GM23248 (cell line): ENCODE measurements at regions not wholly inside any gene's neighbourhood (a gene's known extent, or its start where the extent isn't known, plus 50 kb on each side); places are given as distances from the start of the nearest gene placed in this dataset.

ENCODE experiments used
- DNase-seq: peaks from one replicate; pipeline ENCODE4 v3.0.0-alpha.2; 2015
- H2AFZ ChIP-seq: fragments of 200-600 bp; sonication (generic); 2 replicates; pipeline ENCODE4 v1.6.1; 2016; ENCODE audit warnings: antibody characterized with exemption
- H3F3A ChIP-seq: fragments of 200-600 bp; sonication (generic); 2 replicates; pipeline ENCODE4 v1.6.1; 2016; ENCODE audit warnings: mild to moderate bottlenecking, antibody characterized with exemption, mixed run types; ENCODE audit not compliant: insufficient read depth
- H3K27ac ChIP-seq: fragments of 200-600 bp; sonication (generic); 2 replicates; pipeline ENCODE4 v1.5.1; 2016; ENCODE audit warnings: mild to moderate bottlenecking
- H3K27me3 ChIP-seq: fragments of 200-600 bp; sonication (generic); replicated peaks from 2 replicates; pipeline ENCODE4 v1.6.1; 2016; ENCODE audit warnings: mild to moderate bottlenecking; ENCODE audit not compliant: insufficient read depth
- H3K36me3 ChIP-seq: fragments of 200-600 bp; sonication (generic); 2 replicates; pipeline ENCODE4 v1.6.1; 2016; ENCODE audit warnings: low read depth, mild to moderate bottlenecking
- H3K4me1 ChIP-seq: fragments of 200-600 bp; sonication (generic); 2 replicates; pipeline ENCODE4 v1.6.1; 2016; ENCODE audit warnings: mild to moderate bottlenecking; ENCODE audit not compliant: insufficient read depth
- H3K4me2 ChIP-seq: fragments of 200-600 bp; sonication (generic); one replicate; pipeline ENCODE4 v1.6.1; 2016; ENCODE audit warnings: mild to moderate bottlenecking; ENCODE audit not compliant: unreplicated experiment
- H3K4me3 ChIP-seq: fragments of 200-600 bp; sonication (generic); 2 replicates; pipeline ENCODE4 v1.5.1; 2016; ENCODE audit warnings: mild to moderate bottlenecking
- H3K79me2 ChIP-seq: fragments of 200-600 bp; sonication (generic); 2 replicates; pipeline ENCODE4 v1.6.1; 2016; ENCODE audit warnings: mild to moderate bottlenecking; ENCODE audit not compliant: insufficient read depth
- H3K9ac ChIP-seq: fragments of 200-600 bp; sonication (generic); 2 replicates; pipeline ENCODE4 v1.6.1; 2016; ENCODE audit warnings: mild to moderate bottlenecking
- H3K9me2 ChIP-seq: fragments of 200-600 bp; sonication (generic); 2 replicates; pipeline ENCODE4 v1.6.1; 2016; ENCODE audit warnings: mixed run types, mild to moderate bottlenecking, moderate library complexity; ENCODE audit not compliant: insufficient read depth
- H3K9me3 ChIP-seq: fragments of 200-600 bp; sonication (generic); one replicate; pipeline ENCODE4 v1.6.1; 2017; ENCODE audit warnings: low read depth
- H4K20me1 ChIP-seq: fragments of 200-600 bp; sonication (generic); 2 replicates; pipeline ENCODE4 v1.6.0; 2016; ENCODE audit not compliant: insufficient read depth
- EZH2 ChIP-seq: fragments of 200-600 bp; sonication (generic); IDR thresholded peaks from 2 replicates; pipeline ENCODE4 v1.6.1; 2018; ENCODE audit warnings: antibody characterized with exemption, mild to moderate bottlenecking; ENCODE audit not compliant: insufficient read depth, poor library complexity, severe bottlenecking
- EZH2phosphoT487 ChIP-seq: fragments of 200-600 bp; sonication (generic); IDR thresholded peaks from 2 replicates; pipeline ENCODE4 v1.6.1; 2018; ENCODE audit warnings: antibody characterized with exemption, moderate library complexity, mild to moderate bottlenecking, low read depth; ENCODE audit not compliant: insufficient read depth
- WGBS, 2 experiments: methylation state at CpG; one replicate each; pipeline ENCODE4 v1.1.6; 2015 to 2017; ENCODE audit warnings: low lambda C conversion rate in 2 of 2, low coverage in 1 of 2; ENCODE audit errors: missing lambda C conversion rate in 2 of 2; 5-methylcytosine and 5-hydroxymethylcytosine counted together
- in situ Hi-C: fragments of 300-500 bp; cut with MboI; formaldehyde crosslinking; loops from 2 replicates; pipeline ENCODE4 v1.15.0; 2020

DNA sequence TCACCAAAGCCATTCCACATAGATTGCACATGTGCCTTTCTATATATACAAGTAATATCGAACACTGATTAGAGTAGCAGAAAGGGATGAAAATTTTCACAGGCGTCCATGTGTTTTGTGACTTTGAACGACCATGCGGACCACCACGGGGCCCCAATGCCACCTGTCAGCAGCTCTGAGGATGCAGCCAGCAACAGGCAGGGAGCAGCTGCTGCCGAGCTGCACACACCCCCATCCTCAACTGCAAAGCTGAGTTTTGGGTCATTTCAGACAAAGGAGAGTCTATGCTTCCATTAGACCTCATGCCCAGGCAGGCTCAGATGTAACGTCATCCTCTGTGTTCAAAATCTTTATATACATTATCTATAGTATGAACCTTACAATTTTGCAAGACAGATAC lies 503.8 kb downstream of the IRX1 start:
- WGBS, 2 experiments, result 41 to 47% methylated on average over 7 of the region's 7 CpGs
- in situ Hi-C loops, result no loop called here

DNA sequence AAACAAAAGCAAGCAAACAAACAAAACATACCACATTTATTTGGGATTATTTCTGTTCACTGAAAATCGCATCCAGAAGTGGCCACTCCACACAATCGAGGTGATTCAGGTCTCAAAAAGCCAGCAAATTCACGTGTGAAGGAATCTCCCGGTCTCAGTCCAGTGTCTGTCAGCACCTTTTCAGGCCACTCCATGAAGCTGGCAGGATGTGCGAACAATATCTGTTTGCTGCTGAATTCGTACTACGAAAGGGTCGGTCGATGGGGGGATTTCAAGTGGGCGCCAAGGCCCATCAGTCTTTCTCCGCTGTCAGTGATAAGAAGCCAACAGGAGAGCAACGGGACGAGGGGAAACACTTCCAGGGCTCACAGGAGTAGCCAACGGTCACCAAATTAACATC lies 505.1 kb downstream of the IRX1 start:
- no peaks in the 10 kb centered on the region for H3F3A ChIP-seq
- H3K9ac ChIP-seq, result no peak overlapping the region
- no peaks in the 10 kb centered on the region for H3K9me2 ChIP-seq
- in situ Hi-C loops, result no loop called here
- no peak for TF ChIP-seq EZH2phosphoT487
- no peak for TF ChIP-seq EZH2
- H3K79me2 ChIP-seq, result no peaks in the 10 kb centered on the region
- H3K4me1 ChIP-seq, result no peaks in the 10 kb centered on the region
- WGBS, 2 experiments, result 60 to 63% methylated on average over 14 of the region's 14 CpGs
- H3K9me3 ChIP-seq, result no peaks in the 10 kb centered on the region
- H2AFZ ChIP-seq, result no peak overlapping the region
- no peak overlapping the region for H3K4me2 ChIP-seq
- H3K27me3 ChIP-seq, result no peaks in the 10 kb centered on the region
- H3K27ac ChIP-seq, result no peak overlapping the region
- DNase-seq, result no peak
- H3K36me3 ChIP-seq, result no peaks in the 10 kb centered on the region
- no peak overlapping the region for H3K4me3 ChIP-seq
- no peaks in the 10 kb centered on the region for H4K20me1 ChIP-seq

More for the DNA sequence above, 503.8 kb downstream of the IRX1 start:
- no peaks in the 10 kb centered on the region for H3K27me3 ChIP-seq
- no peaks in the 10 kb centered on the region for H3F3A ChIP-seq
- TF ChIP-seq EZH2phosphoT487 (no peak), EZH2 (no peak)
- H3K9ac ChIP-seq, result no peak overlapping the region
- no peak for DNase-seq
- H3K4me1 ChIP-seq, result no peaks in the 10 kb centered on the region
- H3K9me3 ChIP-seq, result no peaks in the 10 kb centered on the region
- no peak overlapping the region for H2AFZ ChIP-seq
- H3K4me3 ChIP-seq, result no peak overlapping the region
- no peak overlapping the region for H3K27ac ChIP-seq
- H3K9me2 ChIP-seq, result no peaks in the 10 kb centered on the region
- H3K36me3 ChIP-seq, result no peaks in the 10 kb centered on the region
- no peaks in the 10 kb centered on the region for H3K79me2 ChIP-seq
- no peak overlapping the region for H3K4me2 ChIP-seq
- no peaks in the 10 kb centered on the region for H4K20me1 ChIP-seq

DNA sequence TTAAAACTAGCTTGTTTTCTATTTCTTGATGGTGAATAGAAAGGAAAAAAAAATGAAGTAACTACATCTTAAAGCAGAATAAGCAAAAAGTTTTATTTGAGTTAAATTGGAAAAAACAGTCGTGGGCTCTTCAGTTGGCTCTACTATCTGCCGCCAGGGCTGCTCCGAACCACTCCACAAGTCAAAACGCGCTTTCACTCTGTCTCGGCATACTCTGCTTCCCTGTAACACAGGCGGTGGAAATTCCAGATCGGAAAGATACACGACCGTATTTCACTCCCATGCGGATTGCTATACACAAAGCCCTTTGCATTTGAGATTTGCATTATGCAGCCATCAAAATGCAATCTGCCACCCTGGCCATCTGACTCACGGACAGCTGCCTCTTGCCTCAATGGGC lies 505.6 kb downstream of the IRX1 start:
- 71 to 76% methylated on average over 12 of the region's 12 CpGs for WGBS, 2 experiments
- in situ Hi-C loops, result no loop called here

DNA sequence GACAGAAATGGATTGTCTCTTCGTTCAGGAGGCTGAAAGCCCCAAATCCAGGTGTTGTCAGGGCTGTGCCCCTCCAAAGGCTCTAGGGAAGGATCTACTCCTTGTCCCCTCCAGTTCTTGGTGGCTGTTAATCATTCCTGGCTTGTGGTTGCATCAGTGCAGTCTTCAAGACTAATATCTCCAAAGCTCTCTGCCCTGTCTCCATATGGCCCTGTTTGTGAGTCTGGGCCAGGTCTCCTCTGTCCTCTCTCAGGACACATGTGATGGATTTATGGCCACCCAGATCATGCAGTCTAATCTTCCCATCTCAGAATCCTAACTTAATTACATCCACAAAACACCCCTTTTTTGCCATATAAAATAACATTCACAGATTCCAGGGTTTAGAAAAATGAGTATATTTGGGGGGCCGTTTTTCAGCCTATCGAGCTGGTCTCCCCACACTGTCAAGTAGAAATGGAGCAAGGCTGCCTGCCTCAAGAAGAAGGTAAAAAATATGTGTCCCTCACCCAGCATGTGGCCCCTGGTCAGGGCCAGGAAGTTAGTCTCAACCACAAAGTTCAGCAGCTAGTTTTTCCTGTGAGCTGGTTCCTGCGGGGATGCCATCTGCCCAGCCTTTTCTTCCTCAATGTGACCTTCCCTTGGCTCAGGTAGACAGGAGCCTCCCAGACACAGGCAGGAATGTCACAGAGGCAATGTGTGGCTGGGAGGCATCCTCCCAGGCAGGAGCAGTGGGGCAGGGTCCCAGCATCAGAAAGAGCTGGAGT lies 509.4 kb downstream of the IRX1 start:
- Histone ChIP-seq H3K27me3 (no peaks in the 10 kb centered on the region), H3K9me2 (no peaks in the 10 kb centered on the region), H3K9ac (no peak overlapping the region), H3K36me3 (no peaks in the 10 kb centered on the region), H3K4me1 (no peaks in the 10 kb centered on the region), H3K4me2 (no peak overlapping the region), H3F3A (no peaks in the 10 kb centered on the region), H3K9me3 (peaks cover 4% of the 10 kb centered on the region), H2AFZ (no peak overlapping the region), H3K27ac (no peak overlapping the region), H3K79me2 (no peaks in the 10 kb centered on the region), H3K4me3 (no peak overlapping the region), H4K20me1 (no peaks in the 10 kb centered on the region)
- no peak for DNase-seq
- 27 to 37% methylated on average over 4 of the region's 4 CpGs for WGBS, 2 experiments
- no peak for TF ChIP-seq EZH2phosphoT487
- no peak for TF ChIP-seq EZH2
- in situ Hi-C loops, result no loop called here

More for the DNA sequence above, 505.6 kb downstream of the IRX1 start:
- Histone ChIP-seq H3F3A (no peaks in the 10 kb centered on the region), H4K20me1 (no peaks in the 10 kb centered on the region), H3K79me2 (no peaks in the 10 kb centered on the region), H3K9me3 (no peaks in the 10 kb centered on the region), H3K4me2 (no peak overlapping the region), H3K9ac (no peak overlapping the region), H3K4me1 (no peaks in the 10 kb centered on the region), H3K27me3 (no peaks in the 10 kb centered on the region), H3K36me3 (no peaks in the 10 kb centered on the region), H2AFZ (no peak overlapping the region), H3K27ac (no peak overlapping the region), H3K9me2 (no peaks in the 10 kb centered on the region), H3K4me3 (no peak overlapping the region)
- no peak for TF ChIP-seq EZH2
- no peak for TF ChIP-seq EZH2phosphoT487
- DNase-seq, result no peak
